ENCODE measurements at regions not wholly inside any gene's neighbourhood (a gene's known extent, or its start where the extent isn't known, plus 50 kb on each side); places are given as distances from the start of the nearest gene placed in this dataset.

DNA sequence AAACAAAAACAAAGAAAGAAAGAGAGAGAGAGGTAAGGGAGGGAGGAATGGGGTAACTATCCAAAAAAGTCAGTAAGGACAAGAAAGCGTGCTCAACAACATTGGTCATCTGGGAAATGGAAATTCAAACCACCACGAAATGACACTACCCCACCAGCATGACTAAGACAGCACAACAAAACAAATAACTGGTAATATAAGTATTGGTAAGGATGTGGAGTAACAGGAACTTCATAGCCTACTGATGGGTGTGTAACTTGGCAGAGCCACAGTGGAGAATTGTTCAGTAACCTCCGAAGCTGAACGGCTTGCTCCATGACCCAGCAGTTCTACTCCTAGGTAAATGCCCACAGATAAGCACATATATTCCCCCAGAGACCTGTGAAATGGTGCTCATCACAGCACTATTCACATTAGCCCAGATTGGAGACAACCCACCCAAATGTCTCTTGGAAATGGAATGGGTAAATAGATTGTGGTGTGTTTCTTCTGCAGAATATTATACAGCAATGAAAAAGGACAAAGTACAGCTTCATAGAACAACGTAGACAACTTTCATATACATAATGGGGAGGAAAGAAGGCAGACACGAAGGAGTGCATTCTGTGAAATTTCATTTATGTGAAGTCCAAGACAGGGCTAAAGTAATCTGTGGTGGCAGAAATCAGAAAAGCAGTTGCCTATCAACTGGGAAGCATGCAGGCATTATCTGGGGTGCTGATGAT, 95.5 kb upstream of the ATP6AP2 start:
- DNase-seq: no peak

DNA sequence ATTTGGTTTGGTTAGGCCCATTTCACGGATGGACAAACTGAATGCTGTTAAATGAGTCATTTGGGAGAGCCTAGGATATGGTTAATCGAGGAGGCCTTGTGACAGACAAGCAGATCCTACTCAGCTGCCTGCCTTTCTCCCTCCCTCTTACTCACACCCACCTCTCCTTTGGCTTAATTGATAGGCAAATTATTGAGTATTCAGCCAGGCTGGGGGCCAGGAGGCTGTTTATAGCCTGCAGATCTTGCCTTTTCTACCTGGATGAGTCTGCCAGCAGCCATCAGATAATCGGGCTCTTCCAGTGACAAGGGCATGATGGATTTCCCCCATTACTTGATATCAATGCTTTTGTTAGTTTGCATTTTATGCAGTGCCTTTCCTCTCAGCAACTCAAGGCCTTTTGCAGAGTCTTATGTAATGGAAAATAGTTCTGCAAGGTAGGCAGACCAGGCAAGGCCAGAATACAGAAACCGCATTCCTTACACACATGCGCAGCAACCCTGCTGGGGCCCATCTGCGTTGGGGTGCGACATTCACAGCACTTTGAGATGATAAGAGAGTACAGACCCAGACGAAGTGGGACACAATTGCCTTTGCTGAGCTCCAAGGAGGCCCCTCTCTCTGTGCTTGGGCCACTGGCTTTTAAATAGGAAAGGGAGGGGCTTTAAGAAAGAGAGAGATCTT, 96.2 kb upstream of the ATP6AP2 start:
- no peak for DNase-seq

GRCh38 chrX:40483502-40483901, 97.3 kb upstream of the ATP6AP2 start:
- no peak for DNase-seq

DNA sequence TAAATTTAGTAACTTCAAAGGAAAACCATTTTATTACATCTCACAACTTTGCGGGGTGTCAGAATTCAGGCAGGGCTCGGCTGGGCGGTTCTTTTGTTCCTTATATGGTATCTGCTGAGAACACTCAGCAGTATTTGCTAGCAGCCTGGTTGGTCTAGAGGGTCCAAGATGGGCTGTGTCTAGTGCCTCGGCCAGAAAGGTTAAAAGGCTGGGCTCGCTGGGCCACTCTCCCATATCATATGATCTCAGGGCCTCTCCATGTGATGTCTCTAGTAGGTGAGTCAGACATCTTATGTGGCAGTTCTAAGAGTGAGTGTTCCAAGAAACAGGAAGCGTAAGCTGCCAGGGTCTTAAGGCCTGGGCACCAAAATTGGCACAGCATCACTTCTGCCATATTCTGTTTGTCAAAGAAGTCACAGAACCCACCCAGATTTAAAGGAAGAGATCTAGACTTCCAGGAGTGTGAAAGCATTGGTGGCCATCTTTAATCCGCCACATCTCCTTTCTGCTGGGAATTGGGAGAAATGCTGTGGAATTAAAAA, 100.9 kb upstream of the ATP6AP2 start:
- no peak for DNase-seq

DNA sequence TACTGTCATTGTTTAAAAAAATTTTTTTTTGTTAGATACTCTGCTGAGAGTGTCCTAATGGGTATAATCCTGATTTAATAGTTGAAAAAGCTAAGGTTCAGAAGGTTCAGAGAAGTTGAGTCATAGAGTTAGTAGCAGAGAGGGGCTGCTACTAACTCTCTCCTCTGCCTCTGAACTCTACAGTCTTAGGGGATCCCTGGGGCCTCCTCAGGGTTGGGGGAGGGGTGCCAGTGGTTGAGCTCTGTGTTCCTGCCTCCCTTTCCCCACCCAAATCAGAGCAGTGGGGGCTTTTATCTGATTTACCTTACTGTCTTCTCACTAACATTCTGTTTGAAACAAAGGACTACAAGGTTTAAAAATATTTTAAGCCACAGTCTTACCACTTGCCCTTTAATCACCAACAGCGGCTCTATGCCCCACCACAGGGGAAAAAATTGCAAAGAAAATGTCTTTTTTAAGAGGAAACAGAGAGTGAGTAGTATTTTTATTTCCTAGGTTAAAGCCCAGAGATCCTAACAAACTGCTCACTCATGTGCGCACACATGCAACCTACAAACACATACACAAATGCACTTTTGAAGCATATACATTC, 102.2 kb upstream of the ATP6AP2 start:
- DNase-seq: no peak

GRCh38 chrX:40476958-40477357, 103.8 kb upstream of the ATP6AP2 start:
- DNase-seq: no peak

- no peak for DNase-seq
Observed at GRCh38 chrX:40474645-40475044, 106.1 kb upstream of the ATP6AP2 start.

GRCh38 chrX:40474205-40474626, 106.6 kb upstream of the ATP6AP2 start:
- peak; percentile 52 for DNase-seq

GRCh38 chrX:40473460-40474204, 107.1 kb upstream of the ATP6AP2 start:
- no peak for DNase-seq

DNA sequence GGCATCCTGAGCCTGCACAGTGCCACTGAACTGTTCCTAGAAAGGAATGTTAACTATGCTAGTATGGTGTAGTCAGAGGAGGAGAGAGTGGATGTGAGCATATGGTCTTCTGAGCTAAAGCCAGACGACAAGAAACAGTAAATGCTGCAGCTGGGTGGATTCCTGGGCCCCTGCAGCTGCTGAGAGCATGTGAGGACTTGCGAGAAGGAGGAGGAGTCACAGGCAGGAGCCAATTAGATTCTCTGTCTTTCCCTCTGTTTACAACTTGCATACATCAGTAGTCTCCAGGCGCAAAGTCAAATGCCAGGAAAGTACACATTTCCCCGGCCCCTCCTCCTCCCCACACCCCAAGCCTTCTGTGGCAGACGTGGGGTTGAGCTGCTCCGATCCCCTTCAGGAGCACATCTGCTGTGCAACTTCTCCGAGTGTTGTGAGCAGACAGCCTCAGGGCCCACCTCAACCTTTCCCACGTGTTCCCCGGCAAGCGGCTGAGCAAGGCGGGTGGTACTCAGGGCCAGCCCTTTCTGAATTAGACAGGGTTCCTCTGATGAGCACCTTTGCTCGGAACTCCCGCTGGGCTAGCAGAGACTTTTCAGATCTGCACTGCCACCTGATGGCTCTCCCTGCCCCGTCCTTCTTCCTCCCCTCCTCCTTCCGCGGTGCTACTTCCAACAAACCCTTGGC, 108.7 kb upstream of the ATP6AP2 start:
- DNase-seq: peak; percentile 37

GRCh38 chrX:40470830-40471429, 109.8 kb upstream of the ATP6AP2 start:
- DNase-seq: no peak

- no peak for DNase-seq
Observed at GRCh38 chrX:40469316-40469715, 111.5 kb upstream of the ATP6AP2 start.

DNA sequence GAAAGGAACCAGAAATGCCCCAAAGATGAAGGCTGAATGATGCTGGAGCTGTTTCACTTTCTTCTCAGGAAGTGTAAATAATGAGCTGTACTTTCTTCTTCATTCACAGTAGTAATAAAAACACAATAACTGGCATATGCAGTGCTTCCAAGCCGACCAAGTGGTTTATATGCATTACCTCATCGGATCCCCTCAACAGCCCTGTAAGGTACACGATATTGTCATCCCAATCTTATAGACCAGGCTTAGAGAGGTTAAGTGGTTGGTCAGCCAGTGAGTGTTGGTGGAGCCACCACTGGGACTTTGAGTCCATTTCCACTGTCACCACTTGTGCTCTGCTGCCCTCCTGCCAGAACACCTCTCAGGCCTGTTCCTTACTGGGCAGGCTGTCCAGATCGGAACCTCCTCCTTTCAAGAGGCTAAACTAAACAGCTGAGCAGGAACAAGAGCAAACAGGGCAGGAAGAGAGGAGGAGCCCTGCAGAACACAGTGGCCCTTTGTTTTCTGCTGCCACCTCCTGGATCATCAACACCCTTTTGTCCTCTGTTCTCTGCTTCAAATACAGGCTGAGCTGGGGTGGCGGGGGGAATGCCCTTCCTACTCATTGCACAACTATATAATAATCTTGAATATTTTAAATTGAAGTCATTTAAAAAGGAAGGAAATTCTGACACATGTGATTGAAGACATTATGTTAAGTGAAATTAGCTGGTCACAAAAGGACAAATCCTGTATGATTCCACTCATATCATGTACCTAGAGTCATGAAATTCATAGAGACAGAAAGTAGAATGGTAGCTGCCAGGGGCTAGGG, 112.5 kb upstream of the ATP6AP2 start:
- peak; percentile 31 for DNase-seq

GRCh38 chrX:40467454-40467853, 113.3 kb upstream of the ATP6AP2 start:
- no peak for DNase-seq

GRCh38 chrX:40465735-40466551, 114.8 kb upstream of the ATP6AP2 start:
- DNase-seq: no peak

DNA sequence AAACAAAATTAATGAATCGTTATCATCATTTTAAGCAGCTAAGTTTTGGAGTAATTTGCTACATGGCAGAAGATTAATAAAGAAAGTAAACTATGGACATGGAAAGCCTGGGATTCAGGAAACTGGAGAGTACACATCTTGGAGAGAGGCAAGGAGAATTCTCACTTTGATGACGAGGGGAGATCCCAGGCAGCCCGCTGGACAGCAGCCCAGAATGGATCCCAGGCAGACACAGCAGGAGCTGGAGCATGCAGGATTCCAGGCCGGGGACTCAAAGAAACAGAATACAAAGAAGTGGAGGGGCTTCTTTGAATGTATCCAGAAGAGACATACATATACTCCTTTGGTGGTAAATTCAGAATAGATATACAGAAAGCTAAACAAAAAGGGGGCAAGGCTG, 118.0 kb upstream of the ATP6AP2 start:
- DNase-seq: no peak

GRCh38 chrX:40460926-40461325, 119.8 kb upstream of the ATP6AP2 start:
- DNase-seq: no peak

GRCh38 chrX:40459571-40460158, 121.1 kb upstream of the ATP6AP2 start:
- DNase-seq: no peak

DNA sequence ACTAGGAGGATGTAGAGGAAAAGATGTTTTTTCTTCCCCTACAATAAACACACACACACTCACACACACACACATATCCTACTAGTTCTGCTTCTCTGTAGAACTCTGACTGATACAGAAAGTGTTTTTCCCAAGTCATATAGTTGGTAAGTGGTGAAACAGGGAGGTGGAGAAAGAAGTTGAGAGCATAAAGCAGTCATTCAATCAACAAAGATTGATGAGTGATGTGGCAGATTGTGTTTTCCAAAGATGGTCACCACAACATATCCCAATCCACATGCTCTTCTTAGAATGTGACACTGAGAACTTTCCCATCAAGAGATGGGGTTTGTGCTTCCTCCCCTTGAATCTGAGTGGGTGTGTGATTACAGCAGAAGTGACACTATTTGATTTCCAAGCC, 123.4 kb upstream of the ATP6AP2 start:
- no peak for DNase-seq
